ENCODE measurements at regions not wholly inside any gene's neighbourhood (a gene's known extent, or its start where the extent isn't known, plus 50 kb on each side); places are given as distances from the start of the nearest gene placed in this dataset.

DNA sequence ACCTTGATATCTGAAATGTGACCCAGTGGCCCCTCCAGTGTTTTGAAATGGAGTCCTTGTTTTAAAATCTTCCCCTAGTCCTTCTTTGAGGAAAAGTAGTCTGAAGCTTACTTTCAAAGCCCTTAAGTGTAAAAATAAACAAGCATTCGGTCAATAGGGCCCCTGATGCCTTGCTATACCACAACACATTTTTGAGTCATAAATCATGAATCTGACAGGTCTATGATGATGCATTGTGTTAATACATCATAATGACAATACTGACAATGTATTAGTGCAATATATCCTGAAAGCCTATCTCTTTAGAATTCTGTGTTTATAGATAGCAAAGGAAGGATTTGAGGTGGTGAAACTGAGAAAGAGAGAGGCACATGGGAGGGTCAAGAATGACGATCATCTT is 464.2 kb downstream of the MEIS1 start:
- DNase-seq = no peak

DNA sequence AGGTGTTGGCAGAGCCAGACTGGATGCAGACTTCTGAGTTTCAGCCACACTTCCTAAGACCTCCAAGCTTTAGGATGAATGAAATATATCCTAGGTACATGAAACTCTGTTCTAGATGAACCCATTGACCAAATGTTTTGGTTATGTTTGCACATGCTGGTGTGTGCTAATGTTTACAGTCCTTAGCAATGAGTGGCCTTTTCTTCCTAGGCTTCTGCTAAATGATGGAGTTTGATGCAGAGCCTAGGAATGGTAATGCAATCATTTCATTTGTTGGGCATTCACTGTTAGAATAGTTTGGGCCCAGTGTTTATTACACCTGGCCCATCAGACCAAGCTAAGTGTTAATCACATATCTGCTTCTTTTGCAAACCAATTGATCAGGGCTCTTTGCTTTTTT is 464.7 kb downstream of the MEIS1 start:
- DNase-seq = no peak

DNA sequence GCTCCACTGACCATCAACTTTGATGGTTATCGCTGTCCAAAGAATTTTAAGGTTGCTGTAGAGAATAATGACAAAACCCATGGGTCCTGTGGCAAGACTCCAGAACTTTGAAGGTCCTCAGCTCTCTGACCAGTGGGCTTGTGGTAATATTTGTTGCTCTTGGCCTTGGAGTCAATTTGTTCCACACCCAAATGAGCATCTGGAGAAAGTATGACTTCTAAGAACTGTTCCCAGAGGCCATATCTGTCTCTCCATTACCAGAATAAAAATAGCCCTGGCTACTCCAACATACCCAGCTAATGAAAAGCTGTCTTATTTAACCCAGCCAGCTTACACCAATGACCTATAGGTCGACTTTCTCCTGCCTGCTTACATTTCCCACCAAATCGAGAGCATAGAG is 466.4 kb downstream of the MEIS1 start:
- DNase-seq = no peak

DNA sequence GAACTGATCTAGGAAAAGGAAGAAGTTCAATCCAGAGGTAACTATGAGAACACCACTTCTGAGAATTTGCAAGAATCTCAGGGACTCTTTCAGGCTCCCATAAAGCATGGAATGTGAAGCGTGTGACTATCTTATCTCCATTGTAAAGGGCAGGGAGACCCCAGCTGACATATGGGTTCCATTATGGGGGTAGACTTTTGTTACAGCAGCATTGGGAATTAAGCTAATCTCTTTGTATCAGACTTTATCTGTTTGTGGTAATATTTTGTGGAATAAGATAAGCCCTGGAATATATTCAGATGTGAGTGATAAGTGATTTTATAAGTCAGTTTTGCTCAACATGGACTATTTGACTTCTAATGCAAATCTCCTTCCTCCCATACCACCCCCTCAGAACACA is 468.3 kb downstream of the MEIS1 start:
- DNase-seq = no peak

DNA sequence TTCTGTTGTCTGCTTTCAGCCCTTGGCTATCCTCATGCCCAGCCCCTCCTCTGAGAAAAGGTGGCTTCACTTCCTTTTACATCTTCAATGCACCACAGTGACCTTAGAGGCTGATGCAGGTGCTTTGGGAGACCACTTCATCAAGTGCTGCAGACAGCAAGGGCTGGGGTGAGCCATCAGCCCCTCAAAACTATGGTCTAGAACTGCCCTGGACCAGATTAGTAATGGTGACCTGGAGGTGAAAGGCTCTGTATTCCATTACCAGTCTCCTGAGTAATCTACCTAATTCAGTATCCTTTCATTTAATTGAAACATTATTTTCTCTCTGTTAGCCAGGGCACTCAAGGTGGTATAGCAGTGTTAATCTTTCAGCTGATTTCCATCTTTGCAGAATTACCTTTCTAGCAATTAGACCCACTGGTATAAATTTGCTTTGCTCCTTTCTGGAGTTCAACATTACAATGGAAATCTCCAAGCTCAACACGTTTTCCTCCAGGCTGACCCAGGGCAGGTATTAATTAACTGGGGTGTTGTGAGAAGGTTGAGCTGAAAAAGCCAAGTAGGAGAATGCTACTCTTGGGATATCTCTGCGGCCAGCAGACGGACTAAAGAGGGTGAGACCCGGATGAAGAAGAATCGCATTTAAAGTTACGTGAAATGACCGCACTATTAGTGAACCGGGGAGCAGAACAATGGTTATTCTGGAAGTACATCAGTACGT is 469.0 kb downstream of the MEIS1 start:
- DNase-seq = no peak

DNA sequence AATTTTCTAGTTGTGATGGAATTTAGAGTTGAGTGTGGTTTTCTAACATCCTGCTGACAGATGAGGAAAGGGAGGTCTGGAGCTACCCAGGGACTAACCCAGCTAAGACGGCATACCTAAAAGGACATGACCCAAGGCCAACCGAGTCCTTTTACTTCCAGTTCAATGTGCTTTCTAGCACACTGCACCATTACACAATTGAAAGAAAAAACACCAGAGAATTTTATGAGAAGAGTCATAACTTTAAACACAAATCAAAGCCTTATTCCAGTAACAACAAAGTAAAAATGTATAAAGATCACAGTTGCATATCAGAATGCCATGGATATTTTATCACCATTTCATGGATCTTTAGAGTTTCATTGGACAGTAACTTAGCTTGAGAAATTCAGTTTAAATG is 480.3 kb downstream of the MEIS1 start:
- no peak for DNase-seq

DNA sequence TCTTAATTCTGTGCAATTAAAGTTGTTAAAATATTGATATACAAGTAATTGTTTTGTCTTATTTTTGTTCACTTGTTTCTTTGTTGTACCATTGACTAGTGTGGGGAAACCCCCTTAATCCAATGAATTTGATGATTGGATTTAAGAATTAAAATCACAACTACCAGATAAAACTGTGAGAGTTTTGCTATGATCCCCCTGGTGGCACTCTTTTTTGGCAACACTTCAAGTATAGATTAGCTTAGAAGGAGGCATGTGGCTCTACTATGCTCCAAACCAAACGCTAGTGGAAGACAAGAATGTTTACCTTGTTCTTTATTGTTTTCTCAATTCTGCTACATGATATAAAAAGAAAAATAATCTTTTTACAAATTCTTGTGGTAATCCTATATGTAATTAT is 477.8 kb upstream of the ETAA1 start:
- no peak for DNase-seq

DNA sequence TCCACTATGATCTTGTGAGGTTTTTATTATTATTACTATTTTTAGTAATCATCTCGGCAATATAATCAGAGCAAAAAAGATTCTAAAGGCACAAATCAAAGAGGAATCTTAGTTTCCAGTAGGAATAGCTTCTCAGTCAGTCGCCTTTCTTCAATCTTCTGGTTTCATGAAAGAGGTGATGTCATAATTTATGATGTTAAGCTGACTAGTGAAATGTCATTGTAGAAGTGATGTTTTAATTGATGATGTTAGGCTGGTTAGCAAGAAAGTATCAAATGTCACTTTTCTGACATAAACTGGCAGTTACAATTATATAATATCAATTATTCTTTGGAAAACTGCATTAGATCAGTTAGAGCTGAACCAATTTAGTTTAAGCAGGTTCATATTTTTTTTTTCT is 476.7 kb upstream of the ETAA1 start:
- DNase-seq = no peak

DNA sequence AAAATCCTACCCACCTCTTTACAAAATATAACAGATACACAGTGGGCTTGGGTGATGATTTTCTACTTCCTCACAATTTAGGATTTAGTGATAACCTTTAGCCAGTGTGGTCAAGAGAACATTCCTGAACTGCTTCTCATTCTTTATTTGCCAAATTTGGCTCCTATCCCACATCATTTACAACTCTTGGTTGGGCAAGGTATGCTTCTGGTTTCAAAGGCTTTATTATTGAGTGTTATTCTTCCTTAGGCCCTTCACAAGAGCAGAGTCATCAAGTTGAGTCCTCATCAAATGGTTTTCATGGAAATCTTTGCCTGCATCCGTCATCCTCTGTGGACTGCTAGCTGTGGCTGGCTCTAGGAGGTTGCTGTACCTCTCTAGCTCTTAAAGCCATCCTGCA is 472.0 kb upstream of the ETAA1 start:
- DNase-seq = no peak

DNA sequence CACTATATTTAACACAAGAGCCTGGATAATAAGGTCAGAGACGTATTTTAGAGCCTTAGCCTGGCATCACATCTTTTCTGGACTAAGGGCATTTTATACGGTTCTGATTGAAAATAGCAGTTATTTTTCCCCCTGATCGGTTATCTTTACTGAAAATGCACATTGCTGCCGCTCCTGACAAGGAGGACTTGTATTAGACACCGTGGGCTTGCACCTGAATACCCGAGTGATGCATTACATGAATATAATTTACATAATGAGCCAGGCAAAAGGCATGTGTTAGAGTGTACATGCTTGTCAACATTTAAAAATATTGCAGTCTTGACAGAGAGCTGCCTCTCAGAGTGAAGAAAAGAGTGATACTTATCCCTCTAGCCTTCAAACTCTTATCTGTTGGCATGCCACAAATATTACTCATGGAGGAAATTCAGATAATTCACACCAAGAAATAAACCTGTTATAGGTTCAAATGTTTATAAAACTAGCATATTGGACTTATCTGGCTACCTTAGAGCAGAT is 470.5 kb upstream of the ETAA1 start:
- no peak for DNase-seq

DNA sequence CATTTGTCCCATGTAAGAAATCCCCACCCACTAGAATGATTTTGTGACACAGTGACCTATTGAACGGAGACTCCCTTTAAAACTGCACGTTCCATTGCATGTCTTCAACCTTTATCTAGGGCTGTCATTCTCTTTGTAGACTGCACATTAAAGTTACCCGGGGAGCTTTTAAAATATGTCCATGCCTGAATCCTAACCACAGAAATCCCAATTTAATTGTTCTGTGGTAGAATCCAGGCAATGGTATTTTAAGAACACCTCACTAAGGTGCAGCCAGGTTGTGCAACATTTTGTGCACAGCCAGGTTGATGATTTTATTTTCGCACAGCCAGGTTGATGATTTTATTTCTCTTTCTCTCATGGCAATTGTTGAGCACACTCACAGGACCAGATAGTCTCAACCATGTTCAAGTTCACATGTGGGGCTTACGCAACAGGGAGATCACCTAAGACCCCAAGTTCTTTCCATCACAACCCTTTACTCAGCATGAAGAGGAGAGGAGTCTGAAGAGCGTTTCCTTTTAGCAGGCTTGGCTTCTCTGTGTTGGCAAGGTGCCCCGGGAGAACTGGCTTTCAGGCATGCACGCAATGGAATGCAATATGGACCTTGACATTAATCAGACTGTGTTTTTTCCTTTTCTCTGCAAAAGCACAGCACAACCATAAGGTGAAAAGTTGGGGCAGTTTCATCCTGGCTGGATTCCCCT is 467.3 kb upstream of the ETAA1 start:
- DNase-seq = peak; percentile 55

DNA sequence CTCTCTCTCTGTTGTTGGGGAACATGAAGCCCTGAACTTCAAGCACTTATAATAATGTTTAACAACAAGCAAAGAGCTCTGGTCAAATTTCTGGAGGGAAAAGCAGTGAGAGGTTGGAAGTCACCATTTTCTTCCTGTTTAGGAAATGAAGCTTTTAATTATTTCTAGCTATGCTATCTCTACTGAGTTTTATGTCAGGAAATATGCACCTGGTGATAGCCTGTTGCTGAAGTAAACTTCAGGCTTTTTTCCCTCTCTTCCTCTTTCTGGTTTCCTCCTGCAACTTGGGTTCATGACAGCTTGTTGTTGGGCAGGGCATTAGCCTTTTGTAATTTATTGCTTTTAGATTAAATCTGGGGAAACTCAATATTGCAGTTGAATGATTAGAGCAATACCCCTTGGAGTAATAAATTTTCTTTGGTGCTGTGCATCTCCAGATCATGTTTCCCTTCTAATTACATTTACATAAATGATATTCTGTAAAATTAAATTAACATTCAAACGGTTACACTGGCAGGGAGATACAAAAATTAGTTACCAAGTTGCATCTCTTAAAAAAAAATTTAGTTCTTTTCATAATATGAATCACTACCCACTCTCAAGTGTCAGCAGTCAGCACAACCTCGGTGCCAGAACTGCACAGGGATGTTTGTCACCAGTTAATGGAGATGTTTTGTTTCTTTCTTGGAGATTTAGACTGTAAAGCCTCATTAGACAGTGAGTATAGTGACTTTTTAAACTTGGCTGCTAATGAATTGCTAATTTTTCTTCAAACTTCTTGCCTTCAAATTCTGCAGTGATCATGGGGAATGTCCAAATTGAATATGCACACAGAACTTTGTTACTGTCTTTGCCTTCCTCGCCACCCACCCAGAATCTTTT is 466.6 kb upstream of the ETAA1 start:
- no peak for DNase-seq

DNA sequence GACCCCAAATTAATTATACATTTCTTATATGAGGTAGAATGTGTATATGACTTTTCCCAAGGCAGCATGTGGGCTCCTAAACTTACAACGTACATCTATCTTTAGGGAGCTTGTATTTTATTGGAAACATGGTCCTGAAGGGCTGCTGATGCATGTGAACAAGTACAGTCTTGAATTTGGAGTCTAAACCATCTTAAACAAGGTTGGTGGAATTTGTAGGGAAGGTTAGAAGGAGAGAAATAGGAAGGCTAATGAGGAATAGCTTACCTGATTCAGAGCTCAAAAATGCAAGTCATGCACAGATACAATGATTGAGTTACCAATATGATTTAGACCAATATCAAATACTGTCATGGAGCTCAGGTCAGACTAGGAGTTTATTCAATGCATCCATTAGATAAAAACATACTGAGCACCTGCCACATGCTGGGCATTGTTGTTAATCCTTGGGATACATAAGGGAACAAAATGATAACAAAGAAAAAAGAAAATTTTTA is 458.6 kb upstream of the ETAA1 start:
- no peak for DNase-seq

DNA sequence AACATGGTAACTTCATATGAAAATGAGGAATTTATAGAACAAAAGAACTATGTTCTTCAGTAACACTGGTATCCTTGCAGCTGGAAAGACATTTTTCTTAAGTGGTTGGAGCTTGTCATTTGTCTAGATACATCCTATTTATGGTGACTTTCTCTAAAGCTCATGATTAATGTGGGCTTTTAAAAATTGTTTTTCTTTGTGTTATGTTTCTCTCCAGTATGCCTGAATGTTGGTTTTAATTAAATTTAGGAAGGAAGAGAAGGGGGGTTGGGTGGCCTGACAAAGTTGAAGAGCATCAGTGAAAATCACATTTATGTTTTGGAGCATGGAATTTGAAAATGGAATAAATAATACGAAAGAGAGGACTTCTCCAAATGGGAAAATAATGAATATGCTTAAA is 457.1 kb upstream of the ETAA1 start:
- no peak for DNase-seq

DNA sequence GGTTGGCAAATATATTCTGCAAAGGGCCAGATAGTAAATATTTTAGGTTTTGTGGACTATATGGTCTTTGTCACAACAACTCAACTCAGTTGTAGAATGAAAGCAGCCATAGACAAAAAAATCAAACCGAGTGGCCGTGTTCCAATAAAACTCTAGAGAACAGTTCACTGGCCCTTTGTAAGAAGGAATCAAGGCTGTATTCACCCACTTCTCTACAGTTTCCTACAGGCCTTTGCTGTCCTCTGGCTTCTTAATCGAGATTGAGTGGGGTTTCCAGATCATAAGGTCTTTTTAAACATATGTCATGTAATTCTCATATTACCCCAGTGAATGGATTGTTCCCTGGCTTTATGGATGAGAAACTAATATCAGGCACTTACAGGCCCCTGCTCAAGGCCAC is 448.9 kb upstream of the ETAA1 start:
- no peak for DNase-seq

DNA sequence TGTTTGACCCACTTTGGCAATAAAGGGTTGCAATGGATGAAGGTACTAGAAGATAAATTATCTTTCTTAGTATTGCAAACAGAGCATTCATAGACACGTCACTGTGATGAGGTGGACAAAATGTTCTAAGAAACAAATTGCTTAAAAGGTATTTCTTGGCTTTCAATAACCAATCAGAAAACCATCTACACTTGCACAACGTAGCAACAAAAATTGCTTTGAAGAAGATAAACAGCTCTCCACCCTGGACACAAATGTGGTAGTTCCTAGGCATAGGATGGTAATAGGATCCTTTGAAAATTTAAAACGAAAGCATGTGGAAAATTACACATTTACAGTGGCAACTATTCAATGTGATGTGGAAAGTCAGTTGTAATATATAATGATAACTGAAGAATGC is 439.9 kb upstream of the ETAA1 start:
- no peak for DNase-seq

DNA sequence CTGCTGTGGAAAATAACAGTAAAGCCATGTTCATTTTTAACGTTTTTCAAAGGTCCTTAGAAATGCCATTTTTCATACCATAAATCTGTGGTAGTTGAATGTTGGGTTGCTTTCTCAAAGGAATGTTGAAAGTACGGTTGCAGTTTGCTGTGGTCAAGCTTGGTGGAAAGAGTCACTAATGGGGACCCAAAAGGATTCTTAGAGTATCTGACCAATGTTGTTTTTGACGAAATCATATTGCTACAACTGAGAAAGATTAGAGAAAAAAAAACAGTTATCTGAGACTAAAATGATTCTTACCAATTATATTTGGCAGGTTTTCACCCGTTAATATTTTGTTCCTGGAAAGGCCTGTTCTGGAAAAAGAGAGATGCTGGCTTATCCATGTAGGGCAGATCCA is 439.5 kb upstream of the ETAA1 start:
- no peak for DNase-seq

DNA sequence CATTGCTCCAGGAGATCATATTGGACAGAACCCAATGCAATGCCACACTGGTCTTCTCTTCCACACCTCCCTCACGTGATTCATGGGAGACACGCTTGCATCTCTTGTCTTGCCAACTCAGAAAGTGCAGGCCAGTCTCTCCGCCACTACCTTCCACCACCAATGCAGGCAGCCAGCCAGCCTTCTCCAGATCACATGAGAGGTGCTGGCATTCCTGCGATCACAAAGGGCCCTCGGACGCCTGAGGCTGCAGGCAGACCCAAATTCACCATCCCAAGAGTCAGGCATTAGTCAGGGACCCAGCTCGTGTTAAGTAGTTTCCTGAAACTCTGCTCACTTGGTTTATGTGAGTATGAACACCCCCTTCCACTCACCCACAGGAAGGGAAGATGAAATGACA is 437.0 kb upstream of the ETAA1 start:
- DNase-seq = no peak

DNA sequence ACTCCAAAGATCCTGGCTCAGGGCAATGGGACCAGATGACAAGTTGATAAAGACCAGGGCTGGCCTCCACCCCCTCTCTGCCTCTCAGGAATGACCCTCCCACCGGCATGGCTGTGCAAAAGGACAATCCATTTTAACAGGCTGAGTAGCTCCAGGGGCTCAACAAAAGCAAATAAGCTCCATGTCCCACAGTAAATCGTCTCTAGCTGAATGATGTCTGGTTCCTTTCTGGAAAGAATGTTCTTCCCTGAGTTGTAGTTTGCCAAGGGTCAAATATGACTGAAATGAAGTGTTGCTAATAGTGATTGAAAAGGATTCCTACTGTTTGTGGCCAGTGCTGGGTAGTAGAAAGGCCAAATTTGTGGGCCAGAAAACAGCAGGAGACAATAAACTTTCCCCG is 434.4 kb upstream of the ETAA1 start:
- DNase-seq = no peak

DNA sequence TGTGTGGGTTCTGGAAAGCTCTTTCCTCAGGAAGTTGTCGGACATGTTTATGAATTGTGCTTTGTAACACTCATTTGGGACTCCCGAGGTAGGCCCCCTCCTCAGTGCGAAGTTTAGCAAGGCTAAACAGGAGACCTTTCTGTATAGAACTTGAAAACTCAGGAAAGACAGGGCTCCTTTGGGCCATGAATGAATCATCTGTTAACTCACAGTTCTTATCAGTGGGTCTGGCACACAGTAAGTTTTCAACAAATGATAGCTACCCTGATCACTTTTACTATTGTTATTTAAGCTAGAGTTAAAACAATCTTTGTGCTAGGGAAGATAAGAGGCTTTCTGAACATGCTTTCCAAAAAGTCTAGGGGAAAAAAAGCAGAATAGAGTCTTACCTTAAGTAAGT is 430.5 kb upstream of the ETAA1 start:
- no peak for DNase-seq

DNA sequence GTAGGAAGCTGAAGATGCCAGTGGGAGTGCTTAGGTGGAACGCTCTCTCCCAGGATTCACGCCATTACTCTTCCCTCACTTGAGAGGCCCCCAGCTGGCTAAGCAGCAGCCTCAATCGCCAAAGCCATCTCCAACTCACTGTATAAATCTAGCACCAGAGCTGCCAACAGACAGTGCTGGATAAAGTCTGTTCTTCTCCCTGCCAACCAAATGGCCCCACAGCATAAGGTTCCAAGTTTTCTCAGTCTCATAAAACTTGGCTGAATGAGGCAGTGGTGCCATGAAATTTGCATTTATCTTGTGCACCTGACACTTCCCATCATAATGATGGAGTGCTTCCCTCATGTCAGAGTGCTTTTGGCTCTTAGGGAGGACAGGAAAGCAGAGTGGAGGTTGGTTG is 428.2 kb upstream of the ETAA1 start:
- no peak for DNase-seq

DNA sequence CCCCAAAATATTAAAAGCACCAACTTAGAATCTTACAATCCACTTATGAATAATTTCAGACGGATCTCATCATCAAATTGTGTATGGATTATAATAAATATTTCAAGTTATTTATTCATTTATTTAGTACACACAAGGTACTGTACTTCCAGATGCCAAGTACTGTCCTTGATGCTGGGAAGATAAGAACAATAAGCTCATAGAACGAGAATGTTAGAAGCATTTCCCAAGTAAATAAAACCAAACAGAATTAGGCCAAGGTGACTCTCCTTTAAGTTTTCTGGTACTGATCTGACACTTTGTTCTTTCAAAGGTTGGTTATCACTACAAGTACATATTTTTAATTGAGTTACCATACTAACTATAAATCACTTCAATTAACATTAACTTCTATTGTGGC is 416.1 kb upstream of the ETAA1 start:
- no peak for DNase-seq

DNA sequence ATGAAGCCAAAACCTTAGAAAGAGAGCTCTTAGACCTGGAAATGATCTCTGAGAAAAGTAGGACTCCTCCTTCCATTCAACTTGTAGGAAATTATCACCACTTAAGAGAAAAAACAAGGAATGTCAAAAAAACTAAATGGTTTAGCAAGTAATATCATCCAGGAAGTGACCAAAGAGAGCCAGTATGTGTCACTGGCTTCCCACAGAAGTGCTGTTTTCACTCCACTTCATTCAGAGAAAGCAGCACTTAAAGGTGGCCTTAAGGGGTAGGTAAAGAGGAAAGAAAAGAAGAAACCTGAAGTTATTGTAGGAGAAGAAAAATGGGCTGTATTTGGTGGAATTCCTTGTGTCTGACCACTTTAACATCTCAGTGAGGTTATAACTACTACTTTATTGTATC is 414.4 kb upstream of the ETAA1 start:
- no peak for DNase-seq

DNA sequence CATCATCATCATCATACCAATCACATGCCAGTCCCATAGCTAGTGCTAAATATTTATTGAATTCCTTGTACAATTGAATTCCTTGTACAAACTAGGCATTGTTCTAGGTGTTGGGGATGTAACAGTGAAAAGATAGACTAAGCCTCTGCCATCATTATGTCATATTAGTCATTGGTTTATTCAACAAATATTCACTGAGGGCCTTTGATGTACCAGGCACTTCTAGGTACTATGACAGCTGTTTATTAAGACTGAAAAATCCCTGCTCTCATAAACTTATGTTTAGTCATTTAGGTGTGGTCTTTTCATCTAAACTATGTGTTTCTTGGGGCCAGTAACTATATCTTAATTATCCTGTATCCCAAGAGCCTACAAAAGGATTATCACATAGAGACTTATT is 412.3 kb upstream of the ETAA1 start:
- no peak for DNase-seq

All from right forelimb (tissue), 1 donor.